HCT116 (cell line): ENCODE measurements at regions not wholly inside any gene's neighbourhood (a gene's known extent, or its start where the extent isn't known, plus 50 kb on each side); places are given as distances from the start of the nearest gene placed in this dataset.

Experiments used
- EZH2phosphoT487 ChIP-seq: fragments of 200-600 bp; IDR thresholded peaks from 2 replicates; pipeline ENCODE4 v1.6.1; 2018; ENCODE audit warnings: antibody characterized with exemption, borderline replicate concordance
- TF ChIP-seq, protein P1 (sequence below), 3 experiments: fragments of 200-600 bp in 1 of 3; sonication (generic) in 1 of 3; IDR thresholded peaks in 2 of 3; conservative IDR thresholded peaks in 1 of 3; 2 replicates each; pipeline ENCODE4 v1.5.1; 2012 to 2017; ENCODE audit warnings: low read depth in 2 of 3, low read length in 2 of 3, antibody characterized with exemption in 1 of 3, borderline replicate concordance in 1 of 3, control low read depth in 1 of 3, mild to moderate bottlenecking in 1 of 3, mixed read lengths in 1 of 3, mixed run types in 1 of 3, moderate library complexity in 1 of 3; ENCODE audit not compliant: insufficient read depth in 1 of 3
- TF ChIP-seq, protein P2 (sequence below): IDR thresholded peaks from 2 replicates; pipeline ENCODE4 v1.6.1; 2012; ENCODE audit warnings: low read depth

- TF ChIP-seq, protein P1, sequence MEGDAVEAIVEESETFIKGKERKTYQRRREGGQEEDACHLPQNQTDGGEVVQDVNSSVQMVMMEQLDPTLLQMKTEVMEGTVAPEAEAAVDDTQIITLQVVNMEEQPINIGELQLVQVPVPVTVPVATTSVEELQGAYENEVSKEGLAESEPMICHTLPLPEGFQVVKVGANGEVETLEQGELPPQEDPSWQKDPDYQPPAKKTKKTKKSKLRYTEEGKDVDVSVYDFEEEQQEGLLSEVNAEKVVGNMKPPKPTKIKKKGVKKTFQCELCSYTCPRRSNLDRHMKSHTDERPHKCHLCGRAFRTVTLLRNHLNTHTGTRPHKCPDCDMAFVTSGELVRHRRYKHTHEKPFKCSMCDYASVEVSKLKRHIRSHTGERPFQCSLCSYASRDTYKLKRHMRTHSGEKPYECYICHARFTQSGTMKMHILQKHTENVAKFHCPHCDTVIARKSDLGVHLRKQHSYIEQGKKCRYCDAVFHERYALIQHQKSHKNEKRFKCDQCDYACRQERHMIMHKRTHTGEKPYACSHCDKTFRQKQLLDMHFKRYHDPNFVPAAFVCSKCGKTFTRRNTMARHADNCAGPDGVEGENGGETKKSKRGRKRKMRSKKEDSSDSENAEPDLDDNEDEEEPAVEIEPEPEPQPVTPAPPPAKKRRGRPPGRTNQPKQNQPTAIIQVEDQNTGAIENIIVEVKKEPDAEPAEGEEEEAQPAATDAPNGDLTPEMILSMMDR (IDR thresholded peaks at IDR 0.05 in 2 of 3, conservative IDR thresholded peaks at IDR 0.05 in 1 of 3; ENCODE audit: borderline replicate concordance in 1 of 3, insufficient read depth in 1 of 3, low read depth in 2 of 3, low read length in 2 of 3), result no peak
- no peak for TF ChIP-seq EZH2phosphoT487
- TF ChIP-seq, protein P2, sequence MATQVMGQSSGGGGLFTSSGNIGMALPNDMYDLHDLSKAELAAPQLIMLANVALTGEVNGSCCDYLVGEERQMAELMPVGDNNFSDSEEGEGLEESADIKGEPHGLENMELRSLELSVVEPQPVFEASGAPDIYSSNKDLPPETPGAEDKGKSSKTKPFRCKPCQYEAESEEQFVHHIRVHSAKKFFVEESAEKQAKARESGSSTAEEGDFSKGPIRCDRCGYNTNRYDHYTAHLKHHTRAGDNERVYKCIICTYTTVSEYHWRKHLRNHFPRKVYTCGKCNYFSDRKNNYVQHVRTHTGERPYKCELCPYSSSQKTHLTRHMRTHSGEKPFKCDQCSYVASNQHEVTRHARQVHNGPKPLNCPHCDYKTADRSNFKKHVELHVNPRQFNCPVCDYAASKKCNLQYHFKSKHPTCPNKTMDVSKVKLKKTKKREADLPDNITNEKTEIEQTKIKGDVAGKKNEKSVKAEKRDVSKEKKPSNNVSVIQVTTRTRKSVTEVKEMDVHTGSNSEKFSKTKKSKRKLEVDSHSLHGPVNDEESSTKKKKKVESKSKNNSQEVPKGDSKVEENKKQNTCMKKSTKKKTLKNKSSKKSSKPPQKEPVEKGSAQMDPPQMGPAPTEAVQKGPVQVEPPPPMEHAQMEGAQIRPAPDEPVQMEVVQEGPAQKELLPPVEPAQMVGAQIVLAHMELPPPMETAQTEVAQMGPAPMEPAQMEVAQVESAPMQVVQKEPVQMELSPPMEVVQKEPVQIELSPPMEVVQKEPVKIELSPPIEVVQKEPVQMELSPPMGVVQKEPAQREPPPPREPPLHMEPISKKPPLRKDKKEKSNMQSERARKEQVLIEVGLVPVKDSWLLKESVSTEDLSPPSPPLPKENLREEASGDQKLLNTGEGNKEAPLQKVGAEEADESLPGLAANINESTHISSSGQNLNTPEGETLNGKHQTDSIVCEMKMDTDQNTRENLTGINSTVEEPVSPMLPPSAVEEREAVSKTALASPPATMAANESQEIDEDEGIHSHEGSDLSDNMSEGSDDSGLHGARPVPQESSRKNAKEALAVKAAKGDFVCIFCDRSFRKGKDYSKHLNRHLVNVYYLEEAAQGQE, result no peak
Measured at GRCh38 chr20:22285555-22285954, 298.8 kb downstream of the FOXA2 start.
